HG03175 (cell line): ENCODE measurements at regions not wholly inside any gene's neighbourhood (a gene's known extent, or its start where the extent isn't known, plus 50 kb on each side); places are given as distances from the start of the nearest gene placed in this dataset.
"Not testable (repeated sequence)": the region's sequence is repeated elsewhere in the genome, so short reads cannot be mapped to it uniquely, and the experiment has no call there.

Source experiments
- ATAC-seq: cut with Tn5 transposase; IDR thresholded peaks from one replicate; pipeline ENCODE4 v1.9.1; 2021; ENCODE audit warnings: mild to moderate bottlenecking, moderate library complexity; ENCODE audit not compliant: unreplicated experiment

DNA sequence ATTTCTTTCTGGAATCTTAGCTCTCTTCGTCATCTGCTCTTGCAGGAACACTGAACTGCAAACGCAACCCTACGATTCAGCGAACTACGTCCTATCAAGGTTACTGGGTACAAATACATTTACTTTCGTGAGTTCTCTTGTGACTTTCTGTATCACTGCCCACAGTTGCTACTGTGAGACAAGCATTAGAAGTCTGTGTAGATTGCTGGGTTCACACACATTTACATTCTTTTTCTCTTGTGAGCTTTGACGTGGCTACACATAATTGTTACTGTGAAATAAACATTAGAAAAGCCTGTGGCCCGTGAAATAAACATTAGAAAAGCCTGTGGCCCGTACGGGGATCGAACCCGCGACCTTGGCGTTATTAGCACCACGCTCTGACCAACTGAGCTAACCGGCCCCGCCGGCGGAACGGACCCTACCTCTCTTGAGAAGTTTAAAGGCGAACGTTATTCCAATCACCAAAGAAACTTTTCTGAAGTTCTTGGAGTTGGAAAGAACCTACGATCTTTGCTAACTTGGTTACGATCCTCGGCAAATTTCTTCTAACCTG is 61.2 kb upstream of the ZNF322 start:
- not testable (repeated sequence) for ATAC-seq

DNA sequence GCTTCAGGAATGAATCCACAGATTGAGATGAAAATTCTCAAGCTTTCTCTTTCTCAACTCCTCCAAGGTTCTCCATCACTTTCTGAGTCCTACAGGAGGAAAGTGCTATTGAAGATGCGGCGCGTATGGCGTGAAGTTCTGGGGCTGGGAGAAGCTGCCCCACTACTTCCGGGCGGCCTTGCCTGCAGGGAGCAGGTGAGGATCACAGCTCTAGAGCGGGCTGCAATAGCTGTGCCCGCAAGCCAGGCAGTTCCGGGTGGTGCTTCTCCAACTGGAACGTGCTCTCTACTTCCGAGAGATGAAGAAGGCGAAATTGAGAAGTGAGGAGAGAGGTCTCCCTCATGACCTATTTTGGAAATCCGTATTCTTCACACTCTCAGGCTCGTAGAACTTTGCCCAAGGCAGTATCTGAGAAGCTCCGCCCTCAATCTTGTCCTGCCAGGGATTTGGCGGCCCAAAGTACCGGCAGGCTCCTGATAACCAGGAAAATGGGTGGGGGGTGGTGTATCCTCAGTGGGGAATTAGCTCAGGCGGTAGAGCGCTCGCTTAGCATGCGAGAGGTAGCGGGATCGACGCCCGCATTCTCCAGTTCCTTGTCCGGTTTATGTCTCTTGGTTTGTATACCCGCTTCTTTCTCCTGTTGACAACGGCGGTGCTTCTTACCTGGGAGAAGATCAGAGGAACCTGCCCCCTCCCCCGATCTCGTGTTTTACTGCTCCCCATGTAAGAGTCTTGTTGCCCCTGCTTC is 70.6 kb upstream of the ZNF322 start:
- not testable (repeated sequence) for ATAC-seq

DNA sequence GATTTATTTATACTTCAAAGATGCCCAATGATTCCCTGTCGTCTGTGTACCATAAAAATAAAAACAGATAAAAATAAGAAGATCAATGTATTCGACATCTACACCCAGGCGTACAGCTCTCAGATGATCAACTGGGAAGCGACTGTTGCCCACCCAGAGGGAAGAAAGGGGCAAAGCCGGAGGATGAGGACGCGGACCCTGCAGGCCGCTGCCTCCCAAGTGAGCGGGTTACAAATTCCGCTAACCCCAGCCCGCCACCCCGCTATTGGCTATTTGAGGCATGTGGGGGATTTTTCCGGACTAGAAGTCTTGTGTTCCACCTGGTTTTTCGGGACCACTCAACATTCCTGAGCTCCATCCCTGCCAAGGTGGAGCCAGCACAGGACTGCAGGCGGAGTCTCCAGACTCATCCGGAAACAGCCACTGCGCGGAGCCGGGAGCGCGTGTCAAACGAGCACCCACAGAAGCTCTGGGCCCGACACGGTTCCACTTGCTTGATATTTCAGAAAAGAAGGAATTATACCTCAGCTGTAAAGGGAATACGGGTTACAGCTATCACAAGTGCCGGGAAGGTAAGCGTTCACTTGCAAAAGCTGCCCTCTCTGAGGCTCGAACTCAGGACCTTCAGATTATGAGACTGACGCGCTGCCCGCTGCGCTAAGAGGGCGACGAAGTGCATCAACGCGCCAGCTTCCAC is 75.4 kb upstream of the ZNF322 start:
- ATAC-seq, result not testable (repeated sequence)

DNA sequence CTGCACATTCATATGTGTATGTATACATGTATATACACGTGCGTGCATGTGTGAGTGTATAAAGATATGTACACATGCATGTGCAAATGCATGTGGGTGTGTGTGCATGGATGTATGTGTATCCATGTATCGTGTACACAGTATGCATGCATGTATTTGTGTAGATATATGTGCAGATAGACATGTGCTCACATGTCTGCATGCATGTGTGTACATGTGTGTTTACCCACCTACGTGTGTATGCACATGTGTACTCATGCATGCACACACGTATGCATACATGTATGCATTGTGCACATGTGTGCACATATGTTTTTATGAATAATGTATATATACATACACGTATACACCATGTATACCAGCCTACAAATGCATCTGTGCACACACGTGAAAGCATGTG is 80.3 kb upstream of the ZNF322 start:
- no peak for ATAC-seq

DNA sequence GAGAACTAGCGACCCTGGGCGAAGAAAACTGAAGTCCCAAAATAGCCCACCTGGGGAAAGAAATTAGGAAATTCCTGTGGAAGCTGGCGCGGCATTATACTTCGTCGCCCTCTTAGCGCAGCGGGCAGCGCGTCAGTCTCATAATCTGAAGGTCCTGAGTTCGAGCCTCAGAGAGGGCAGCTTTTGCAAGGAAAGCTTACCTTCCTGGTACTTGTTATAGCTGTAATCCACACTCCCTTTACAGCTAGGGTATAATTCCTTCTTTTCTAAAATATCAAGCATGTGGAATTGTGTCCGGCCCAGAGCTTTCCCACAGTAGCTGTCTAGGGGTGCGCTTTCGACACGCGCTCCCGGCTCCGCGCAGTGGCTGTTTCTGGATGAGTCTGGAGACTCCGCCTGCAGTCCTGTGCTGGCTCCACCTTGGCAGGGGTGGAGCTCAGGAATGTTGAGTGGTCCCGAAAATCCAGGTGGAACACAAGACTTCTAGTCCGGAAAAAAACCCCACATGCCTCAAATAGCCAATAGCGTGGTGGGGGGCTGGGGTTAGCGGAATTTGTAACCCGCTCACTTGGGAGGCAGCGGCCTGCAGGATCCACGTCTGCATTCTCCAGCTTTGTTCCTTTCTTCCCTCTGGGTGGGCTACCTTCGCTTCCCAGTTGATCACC is 83.7 kb upstream of the ZNF322 start:
- ATAC-seq, result no peak

DNA sequence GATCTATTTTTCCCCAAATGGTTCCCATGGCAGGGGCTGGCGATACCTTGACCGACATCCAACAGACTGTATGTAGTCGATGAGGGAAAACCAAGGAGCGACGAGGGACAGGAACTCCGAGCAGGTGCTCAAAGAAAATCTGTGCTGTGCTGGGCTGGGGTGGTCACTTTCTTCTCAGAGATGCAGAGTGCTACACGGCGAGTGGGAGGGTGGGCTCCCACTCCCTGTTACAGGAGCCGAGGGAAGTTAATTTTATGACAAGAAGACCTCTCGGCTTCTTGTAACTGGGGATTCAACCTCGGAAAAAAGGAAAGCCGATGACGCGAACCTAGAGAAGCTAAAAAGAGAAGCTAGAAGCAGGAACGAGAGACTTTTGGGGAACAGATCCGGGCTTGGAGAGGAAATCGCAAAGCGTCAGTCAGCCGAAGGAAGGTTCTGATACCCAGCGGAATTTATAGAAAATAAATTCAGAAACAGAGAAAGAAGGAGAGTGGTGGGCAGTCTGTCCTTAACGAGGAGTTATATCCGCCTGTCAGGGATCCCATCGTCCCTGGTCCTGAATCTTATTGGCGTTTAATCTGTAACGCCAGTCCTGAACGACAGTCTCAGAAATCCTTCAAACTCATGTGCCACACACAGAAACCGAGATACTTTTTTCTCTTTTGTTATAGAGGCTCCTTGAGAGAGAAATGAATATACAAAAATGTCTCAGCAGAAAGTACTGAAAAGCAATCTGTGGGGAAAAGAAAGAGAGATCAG is 84.6 kb upstream of the ZNF322 start:
- no peak for ATAC-seq

DNA sequence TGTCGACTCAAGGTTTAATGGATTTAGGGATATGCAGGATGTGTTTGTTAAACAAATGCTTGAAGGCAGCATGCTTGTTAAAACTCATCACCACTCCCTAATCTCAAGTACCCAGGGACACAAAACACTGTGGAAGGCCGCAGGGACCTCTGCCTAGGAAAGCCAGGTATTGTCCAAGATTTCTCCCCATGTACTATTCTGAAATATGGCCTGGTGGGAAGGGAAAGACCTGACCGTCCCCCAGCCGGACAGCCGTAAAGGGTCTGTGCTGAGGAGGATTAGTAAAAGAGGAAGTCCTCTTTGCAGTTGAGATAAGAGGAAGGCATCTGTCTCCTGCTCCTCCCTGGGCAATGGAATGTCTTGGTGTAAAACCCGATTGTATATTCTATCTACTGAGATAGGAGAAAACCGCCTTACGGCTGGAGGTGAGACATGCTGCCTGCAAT is 85.3 kb upstream of the ZNF322 start:
- not testable (repeated sequence) for ATAC-seq

DNA sequence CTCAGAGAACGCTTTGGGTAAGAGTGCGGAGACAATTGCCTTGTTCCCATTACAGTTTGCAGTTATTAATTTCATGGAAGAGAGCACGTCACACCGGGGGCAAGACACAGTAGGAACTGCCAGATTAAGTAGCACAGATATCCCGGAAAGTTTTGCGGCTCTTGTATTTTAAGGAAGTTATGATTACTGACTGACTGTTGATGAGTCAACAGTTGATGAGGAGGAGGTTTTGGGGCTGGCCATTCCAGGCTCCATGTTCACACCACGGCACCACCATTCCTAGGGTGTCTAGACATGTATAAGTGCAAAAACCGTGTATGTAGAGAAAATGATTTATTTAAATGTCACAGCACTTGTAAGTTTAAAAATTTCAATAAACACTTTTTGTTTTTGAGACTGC is 86.4 kb upstream of the ZNF322 start:
- ATAC-seq, result not testable (repeated sequence)

DNA sequence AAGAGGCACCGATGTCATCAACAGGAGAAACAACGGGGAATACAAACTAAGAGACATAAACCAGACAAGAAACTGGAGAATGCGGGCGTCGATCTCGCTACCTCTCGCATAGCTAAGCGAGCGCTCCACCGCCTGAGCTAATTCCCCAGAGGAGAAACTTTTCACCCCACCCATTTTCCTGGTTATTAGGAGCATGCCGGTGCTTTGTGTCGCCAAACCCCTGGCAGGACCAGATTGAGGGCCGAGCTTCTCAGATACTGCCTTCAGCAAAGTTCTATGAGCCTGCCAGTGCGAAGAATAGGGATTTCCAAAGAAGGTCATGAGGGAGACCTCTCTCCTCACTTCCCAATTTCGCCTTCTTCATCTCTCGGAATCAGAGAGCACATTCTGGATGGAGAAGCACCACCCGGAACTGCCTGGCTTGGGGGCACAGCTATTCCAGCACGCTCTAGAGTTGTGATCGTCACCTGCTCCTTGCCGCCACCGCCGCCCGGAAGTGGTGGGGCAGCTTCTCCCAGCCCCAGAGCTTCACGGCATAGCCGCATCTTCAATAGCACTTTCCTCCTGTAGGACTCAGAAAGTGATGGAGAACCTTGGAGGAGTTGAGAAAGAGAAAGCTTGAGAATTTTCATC is 89.7 kb upstream of the ZNF322 start:
- ATAC-seq, result not testable (repeated sequence)

DNA sequence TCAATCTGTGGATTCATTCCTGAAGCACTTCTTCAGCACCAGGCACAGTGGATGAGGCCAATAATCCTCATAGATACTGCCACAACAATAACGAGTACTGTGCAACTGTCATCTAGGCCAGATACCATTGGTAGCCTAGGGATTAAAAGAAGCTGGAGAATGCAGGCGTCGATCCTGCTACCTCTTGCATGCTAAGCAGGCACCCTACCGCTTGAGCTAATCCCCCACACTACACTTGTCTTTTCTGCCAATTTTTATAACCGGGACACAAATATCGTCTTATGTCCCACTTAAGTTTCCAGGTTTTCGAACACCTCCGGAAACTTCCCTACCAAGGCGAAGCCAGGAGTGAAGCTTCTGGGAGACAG is 90.2 kb upstream of the ZNF322 start:
- ATAC-seq, result not testable (repeated sequence)

DNA sequence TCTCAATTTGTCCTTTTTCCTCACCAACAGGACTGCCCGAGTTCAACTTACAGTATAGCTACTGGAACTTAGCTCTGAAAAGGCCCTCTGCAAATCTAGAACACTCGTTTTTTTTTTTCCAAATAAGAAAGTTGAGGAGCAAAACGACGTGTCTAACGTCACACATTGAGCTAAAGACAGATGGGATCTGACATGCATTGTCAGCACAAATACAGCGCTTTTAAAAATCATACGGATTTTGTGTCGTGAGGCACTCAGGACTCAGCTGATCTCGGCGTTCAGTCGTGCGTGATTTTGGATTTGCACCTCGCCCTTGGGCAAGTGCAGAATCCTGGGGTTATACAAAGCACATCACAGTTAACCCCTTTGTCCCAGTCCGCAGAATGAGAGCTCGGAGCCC is 94.7 kb upstream of the ZNF322 start:
- no peak for ATAC-seq

DNA sequence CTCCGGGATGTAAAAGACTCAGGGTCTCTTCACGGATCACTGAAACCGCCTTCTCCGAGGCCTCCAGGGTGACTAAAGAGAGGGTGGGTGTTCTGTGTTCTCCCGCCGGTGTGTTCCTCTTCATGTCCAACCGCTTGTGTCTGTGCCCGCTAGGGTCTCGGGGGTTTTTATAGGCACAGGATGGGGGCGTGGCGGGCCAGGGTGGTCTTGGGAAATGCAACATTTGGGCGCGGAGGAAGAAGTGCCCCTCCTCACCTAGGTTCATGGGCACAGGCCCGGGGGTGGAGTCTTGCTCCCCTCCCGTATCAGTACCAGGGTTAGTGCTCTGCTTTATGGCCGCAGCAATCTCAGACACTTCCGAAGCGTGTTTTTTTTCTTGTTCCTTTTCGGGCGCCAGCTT is 95.3 kb upstream of the ZNF322 start:
- not testable (repeated sequence) for ATAC-seq

DNA sequence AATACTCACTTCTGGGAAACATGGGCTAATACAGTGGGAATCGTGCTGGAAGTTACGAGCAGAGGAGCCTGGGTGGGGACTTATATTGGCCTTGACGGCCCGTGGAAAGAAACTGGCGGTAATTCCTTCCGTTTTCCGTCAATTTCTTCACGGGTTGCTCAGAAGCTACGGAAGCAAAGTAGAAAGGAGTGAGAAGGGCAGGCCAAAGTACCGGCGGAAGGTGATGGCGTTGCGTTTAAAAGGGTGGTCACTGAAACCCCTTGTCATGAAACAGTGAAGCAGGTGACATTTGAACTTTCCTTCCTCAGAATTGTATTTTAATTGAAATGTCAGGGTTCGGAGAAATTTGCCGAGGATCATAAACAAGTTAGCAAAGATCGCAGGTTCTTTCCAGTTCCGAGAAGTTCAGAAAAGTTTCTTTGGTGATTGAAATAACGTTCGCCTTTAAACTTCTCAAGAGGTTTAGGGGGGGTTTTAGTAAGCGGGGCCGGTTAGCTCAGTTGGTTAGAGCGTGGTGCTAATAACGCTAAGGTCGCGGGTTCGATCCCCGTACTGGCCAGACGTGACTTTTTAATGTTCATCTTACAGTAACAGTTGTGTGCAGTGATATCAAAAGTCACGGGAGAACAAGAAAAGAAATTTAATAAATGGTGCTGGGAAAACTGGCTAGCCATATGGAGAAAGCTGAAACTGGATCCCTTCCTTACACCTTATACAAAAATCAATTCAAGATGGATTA is 96.7 kb upstream of the ZNF322 start:
- not testable (repeated sequence) for ATAC-seq

DNA sequence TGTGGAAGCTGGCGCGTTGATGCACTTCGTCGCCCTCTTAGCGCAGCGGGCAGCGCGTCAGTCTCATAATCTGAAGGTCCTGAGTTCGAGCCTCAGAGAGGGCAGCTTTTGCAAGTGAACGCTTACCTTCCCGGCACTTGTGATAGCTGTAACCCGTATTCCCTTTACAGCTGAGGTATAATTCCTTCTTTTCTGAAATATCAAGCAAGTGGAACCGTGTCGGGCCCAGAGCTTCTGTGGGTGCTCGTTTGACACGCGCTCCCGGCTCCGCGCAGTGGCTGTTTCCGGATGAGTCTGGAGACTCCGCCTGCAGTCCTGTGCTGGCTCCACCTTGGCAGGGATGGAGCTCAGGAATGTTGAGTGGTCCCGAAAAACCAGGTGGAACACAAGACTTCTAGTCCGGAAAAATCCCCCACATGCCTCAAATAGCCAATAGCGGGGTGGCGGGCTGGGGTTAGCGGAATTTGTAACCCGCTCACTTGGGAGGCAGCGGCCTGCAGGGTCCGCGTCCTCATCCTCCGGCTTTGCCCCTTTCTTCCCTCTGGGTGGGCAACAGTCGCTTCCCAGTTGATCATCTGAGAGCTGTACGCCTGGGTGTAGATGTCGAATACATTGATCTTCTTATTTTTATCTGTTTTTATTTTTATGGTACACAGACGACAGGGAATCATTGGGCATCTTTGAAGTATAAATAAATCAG is 106.8 kb upstream of the ZNF322 start:
- ATAC-seq, result not testable (repeated sequence)

DNA sequence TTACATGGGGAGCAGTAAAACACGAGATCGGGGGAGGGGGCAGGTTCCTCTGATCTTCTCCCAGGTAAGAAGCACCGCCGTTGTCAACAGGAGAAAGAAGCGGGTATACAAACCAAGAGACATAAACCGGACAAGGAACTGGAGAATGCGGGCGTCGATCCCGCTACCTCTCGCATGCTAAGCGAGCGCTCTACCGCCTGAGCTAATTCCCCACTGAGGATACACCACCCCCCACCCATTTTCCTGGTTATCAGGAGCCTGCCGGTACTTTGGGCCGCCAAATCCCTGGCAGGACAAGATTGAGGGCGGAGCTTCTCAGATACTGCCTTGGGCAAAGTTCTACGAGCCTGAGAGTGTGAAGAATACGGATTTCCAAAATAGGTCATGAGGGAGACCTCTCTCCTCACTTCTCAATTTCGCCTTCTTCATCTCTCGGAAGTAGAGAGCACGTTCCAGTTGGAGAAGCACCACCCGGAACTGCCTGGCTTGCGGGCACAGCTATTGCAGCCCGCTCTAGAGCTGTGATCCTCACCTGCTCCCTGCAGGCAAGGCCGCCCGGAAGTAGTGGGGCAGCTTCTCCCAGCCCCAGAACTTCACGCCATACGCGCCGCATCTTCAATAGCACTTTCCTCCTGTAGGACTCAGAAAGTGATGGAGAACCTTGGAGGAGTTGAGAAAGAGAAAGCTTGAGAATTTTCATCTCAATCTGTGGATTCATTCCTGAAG is 111.6 kb upstream of the ZNF322 start:
- not testable (repeated sequence) for ATAC-seq

DNA sequence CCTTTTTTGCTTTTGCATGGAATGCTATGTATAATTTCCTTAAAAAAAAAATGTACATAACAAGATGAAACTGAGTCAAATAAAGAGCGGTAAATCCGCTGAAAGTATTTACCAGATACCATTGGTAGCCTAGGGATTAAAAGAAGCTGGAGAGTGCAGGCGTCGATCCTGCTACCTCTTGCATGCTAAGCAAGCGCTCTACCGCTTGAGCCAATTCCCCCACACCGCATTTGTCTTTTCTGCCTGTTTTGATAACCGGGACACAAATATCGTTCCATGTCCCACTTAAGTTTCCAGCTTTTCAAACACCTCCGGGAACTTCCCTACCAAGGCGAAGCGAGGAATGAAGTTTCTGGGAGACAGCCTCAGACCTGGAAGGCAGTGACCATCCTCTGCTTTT is 113.9 kb upstream of the ZNF322 start:
- ATAC-seq, result not testable (repeated sequence)

DNA sequence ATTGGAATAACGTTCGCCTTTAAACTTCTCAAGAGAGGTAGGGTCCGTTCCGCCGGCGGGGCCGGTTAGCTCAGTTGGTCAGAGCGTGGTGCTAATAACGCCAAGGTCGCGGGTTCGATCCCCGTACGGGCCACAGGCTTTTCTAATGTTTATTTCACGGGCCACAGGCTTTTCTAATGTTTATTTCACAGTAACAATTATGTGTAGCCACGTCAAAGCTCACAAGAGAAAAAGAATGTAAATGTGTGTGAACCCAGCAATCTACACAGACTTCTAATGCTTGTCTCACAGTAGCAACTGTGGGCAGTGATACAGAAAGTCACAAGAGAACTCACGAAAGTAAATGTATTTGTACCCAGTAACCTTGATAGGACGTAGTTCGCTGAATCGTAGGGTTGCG is 121.0 kb upstream of the ZNF322 start:
- not testable (repeated sequence) for ATAC-seq
